Heart left ventricle (tissue), 13 donors: ENCODE measurements at regions not wholly inside any gene's neighbourhood (a gene's known extent, or its start where the extent isn't known, plus 50 kb on each side); places are given as distances from the start of the nearest gene placed in this dataset.

Experiments
- POLR2A ChIP-seq, 2 donors: fragments of 450-650 bp; IDR thresholded peaks; one replicate each; pipeline ENCODE4 v1.6.1; 2017; ENCODE audit warnings: antibody characterized with exemption in 2 of 2, mild to moderate bottlenecking in 2 of 2, moderate library complexity in 2 of 2
- TF ChIP-seq, protein P1 (sequence below), 12 donors: fragments of 200-600 bp; sonication (generic) in 4 of 12; IDR thresholded peaks; one replicate each; pipeline versions ENCODE4 v1.5.0 to v1.8.0; 2018 to 2022; ENCODE audit warnings: antibody characterized with exemption in 12 of 12, mild to moderate bottlenecking in 5 of 12
- donor health status: ischemic (EF 13 %, LVEDD 7.1; RV severe dilation, severe dysfunction).
- donor health status: DM: no; HTN: yes; CAD: no.
- donor health status: DM: no; HTN: no; CAD: no.
- donor health status: ischemic (EF 25% LVEDD 6.9; RV normal size, moderate dysfunction).
- donor health status: ischemic (EF 25% LVEDD 5.7; RV mildly dilated, moderate dysfunction).
- donor health status: ischemic (EF 35%, LVEDD 5.7; RV mildly dilated, moderate dysfunction).
- donor health status: nonischemic (EF 11% LVEDD 7.7; RV severe dilation, severe dysfunction).
- donor health status: DM: yes; HTN: yes; CAD: no.
- donor health status: PGD.
- donor health status: ischemic (EF 29% LVEDD 5.4; RV normal size, mild dysfunction).
- donor health status: nonischemic (EF 23%, LVEDD 6.1; RV moderate dilation, normal function).

DNA sequence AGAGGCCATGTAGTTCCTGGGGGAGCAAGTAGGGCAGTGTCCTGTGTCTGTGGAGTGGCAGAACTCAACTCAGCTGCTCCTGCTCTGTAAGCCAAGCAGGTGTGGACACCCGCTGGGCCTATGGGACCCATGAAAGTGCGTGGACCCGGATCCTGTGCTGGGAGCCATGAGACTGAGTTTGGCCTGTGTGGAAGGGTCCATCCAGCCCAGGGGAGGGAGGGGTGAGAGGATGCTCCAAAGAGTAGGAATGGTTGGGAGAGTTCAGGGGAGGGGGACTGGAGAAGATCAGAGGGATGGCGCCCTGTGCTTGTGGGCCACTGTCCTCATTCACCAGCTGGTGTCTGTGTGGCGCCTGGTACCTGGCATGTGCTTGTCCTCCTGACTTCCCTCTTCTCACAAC is 226.4 kb upstream of the HS6ST1 start:
- TF ChIP-seq POLR2A (IDR thresholded peaks at IDR 0.05), result no peak
- TF ChIP-seq, protein P1, sequence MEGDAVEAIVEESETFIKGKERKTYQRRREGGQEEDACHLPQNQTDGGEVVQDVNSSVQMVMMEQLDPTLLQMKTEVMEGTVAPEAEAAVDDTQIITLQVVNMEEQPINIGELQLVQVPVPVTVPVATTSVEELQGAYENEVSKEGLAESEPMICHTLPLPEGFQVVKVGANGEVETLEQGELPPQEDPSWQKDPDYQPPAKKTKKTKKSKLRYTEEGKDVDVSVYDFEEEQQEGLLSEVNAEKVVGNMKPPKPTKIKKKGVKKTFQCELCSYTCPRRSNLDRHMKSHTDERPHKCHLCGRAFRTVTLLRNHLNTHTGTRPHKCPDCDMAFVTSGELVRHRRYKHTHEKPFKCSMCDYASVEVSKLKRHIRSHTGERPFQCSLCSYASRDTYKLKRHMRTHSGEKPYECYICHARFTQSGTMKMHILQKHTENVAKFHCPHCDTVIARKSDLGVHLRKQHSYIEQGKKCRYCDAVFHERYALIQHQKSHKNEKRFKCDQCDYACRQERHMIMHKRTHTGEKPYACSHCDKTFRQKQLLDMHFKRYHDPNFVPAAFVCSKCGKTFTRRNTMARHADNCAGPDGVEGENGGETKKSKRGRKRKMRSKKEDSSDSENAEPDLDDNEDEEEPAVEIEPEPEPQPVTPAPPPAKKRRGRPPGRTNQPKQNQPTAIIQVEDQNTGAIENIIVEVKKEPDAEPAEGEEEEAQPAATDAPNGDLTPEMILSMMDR (IDR thresholded peaks at IDR 0.05), result no peak
